Breast epithelium (tissue), 3 donors: ENCODE measurements at regions not wholly inside any gene's neighbourhood (a gene's known extent, or its start where the extent isn't known, plus 50 kb on each side); places are given as distances from the start of the nearest gene placed in this dataset.

Experiments
- POLR2A ChIP-seq: fragments of 450-650 bp; IDR thresholded peaks from one replicate; pipeline ENCODE4 v1.6.1; 2016; ENCODE audit warnings: antibody characterized with exemption, mild to moderate bottlenecking, moderate library complexity
- POLR2AphosphoS5 ChIP-seq, 3 donors: sonication (generic); formaldehyde crosslinking; IDR thresholded peaks; one replicate each; pipeline ENCODE4 v1.6.1; 2017; ENCODE audit warnings: antibody characterized with exemption in 3 of 3
- TF ChIP-seq, protein P1 (sequence below), 3 donors: fragments of 450-650 bp; IDR thresholded peaks; one replicate each; pipeline ENCODE4 v1.5.1; 2016 to 2017; ENCODE audit warnings: antibody characterized with exemption in 3 of 3, mild to moderate bottlenecking in 3 of 3, moderate library complexity in 3 of 3

DNA sequence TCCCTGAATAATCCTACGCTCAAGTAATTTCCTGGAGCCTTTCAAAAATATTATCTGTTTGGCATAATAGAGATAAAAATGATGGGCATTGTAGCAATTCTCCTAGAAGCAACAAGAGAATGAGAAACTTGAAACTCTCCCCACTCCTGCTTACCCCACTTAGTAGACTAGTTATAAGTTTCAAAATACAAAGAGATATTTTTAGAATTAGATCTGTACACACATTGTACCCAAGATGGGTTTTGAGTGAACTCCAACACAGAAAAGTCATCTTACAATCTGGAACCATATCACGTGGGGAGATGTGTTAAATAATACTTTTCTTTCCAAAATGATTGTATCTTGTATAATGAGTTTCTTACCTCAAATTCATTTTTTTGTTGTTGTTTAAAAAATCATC is 484.9 kb downstream of the LPIN1 start:
- TF ChIP-seq, protein P1, sequence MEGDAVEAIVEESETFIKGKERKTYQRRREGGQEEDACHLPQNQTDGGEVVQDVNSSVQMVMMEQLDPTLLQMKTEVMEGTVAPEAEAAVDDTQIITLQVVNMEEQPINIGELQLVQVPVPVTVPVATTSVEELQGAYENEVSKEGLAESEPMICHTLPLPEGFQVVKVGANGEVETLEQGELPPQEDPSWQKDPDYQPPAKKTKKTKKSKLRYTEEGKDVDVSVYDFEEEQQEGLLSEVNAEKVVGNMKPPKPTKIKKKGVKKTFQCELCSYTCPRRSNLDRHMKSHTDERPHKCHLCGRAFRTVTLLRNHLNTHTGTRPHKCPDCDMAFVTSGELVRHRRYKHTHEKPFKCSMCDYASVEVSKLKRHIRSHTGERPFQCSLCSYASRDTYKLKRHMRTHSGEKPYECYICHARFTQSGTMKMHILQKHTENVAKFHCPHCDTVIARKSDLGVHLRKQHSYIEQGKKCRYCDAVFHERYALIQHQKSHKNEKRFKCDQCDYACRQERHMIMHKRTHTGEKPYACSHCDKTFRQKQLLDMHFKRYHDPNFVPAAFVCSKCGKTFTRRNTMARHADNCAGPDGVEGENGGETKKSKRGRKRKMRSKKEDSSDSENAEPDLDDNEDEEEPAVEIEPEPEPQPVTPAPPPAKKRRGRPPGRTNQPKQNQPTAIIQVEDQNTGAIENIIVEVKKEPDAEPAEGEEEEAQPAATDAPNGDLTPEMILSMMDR (IDR thresholded peaks at IDR 0.05): no peak
- TF ChIP-seq POLR2A: no peak
- TF ChIP-seq POLR2AphosphoS5 (IDR thresholded peaks at IDR 0.05): no peak
